OCI-LY3 (cell line): ENCODE measurements at regions not wholly inside any gene's neighbourhood (a gene's known extent, or its start where the extent isn't known, plus 50 kb on each side); places are given as distances from the start of the nearest gene placed in this dataset.

ENCODE experiments used
- H2AFZ ChIP-seq: fragments of 200-600, 300-600 bp; shearing (Covaris generic); 2 replicates; pipeline ENCODE4 v1.6.0; 2014; ENCODE audit warnings: antibody characterized with exemption, low read depth, low read length
- H3K27ac ChIP-seq: fragments of 200-600, 300-600 bp; sonication (generic); 2 replicates; pipeline ENCODE4 v1.5.1; 2014; ENCODE audit warnings: mild to moderate bottlenecking, low read length, moderate library complexity, mixed read lengths
- H3K27me3 ChIP-seq: fragments of 200-600, 300-600 bp; sonication (generic); 2 replicates; pipeline ENCODE4 v1.6.1; 2014; ENCODE audit warnings: low read depth, low read length, mixed read lengths
- H3K36me3 ChIP-seq: fragments of 200-600, 300-600 bp; sonication (generic); replicated peaks from 2 replicates; pipeline ENCODE3; 2014; ENCODE audit warnings: low read depth, low read length, mixed read lengths
- H3K4me1 ChIP-seq: fragments of 300-600, 200-600 bp; sonication (generic); 2 replicates; pipeline ENCODE4 v1.6.1; 2014; ENCODE audit warnings: low read length, mixed read lengths
- H3K4me2 ChIP-seq: fragments of 200-600, 300-600 bp; sonication (generic); 2 replicates; pipeline ENCODE4 v1.6.1; 2014; ENCODE audit warnings: low read length, mixed read lengths
- H3K4me3 ChIP-seq: fragments of 300-600, 200-600 bp; sonication (generic); 2 replicates; pipeline ENCODE4 v1.5.1; 2014; ENCODE audit warnings: antibody characterized with exemption, mild to moderate bottlenecking, low read length, moderate library complexity
- H3K79me2 ChIP-seq: fragments of 300-600, 200-600 bp; shearing (Covaris generic); 2 replicates; pipeline ENCODE4 v1.6.1; 2014; ENCODE audit warnings: mild to moderate bottlenecking, low read length, mixed read lengths
- H3K9ac ChIP-seq: fragments of 300-600, 200-600 bp; shearing (Covaris generic); 2 replicates; pipeline ENCODE4 v1.6.0; 2014; ENCODE audit warnings: mild to moderate bottlenecking, low read length, moderate library complexity
- H3K9me3 ChIP-seq: fragments of 200-600, 300-600 bp; shearing (Covaris generic); 2 replicates; pipeline ENCODE4 v1.6.1; 2014; ENCODE audit warnings: low read length, mixed read lengths; ENCODE audit not compliant: insufficient read depth
- H4K20me1 ChIP-seq: fragments of 200-600, 300-600 bp; sonication (generic); 2 replicates; pipeline ENCODE4 v1.6.1; 2016; ENCODE audit warnings: low read length, mixed read lengths; ENCODE audit not compliant: insufficient read depth
- EZH2phosphoT487 ChIP-seq: fragments of 200-600 bp; shearing (Covaris generic); IDR thresholded peaks from 2 replicates; pipeline ENCODE4 v1.6.1; 2018; ENCODE audit warnings: antibody characterized with exemption, mixed run types, low read depth
- TF ChIP-seq, protein P1 (sequence below): fragments of 200-600, 300-600 bp; sonication (generic); IDR thresholded peaks from 2 replicates; pipeline ENCODE4 v1.5.1; 2014; ENCODE audit warnings: antibody characterized with exemption, low read length, low read depth

DNA sequence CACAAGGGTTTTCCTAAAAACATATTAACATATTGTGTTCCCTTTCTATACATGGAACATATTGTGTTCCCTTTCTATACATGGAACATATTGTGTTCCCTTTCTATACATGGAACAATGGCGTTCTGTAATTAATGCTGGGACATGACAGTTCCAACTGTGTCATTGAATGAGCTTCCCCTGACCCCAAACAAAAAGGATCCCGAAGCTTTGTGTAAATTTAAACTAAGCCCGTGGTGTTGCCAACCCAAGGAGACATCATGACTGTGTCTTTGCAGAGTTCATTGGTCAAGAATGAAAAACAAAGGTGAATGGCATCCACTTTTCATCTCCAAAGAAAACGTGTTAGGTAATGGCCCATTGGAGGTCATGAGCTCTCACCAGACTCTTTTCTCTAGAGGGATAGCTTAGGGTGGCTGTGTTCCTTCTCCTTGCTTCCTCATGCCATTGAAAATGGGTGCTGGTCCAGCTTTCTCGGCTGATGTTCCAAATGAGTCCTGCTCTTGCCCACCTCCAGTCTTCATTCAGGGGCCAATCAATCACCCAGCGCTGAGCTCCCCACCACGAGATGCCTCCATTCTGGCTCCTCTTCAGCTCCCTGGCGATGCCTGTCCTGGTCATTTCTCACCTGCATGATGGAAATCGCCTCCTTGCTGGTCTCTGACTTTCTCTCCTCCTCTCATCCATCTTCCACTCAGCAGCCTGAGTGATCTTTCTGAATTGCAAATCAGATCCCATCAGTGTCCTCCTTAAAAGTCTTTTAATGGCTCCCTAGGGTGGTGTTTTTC lies 156.1 kb downstream of the VRK1 start:
- Histone ChIP-seq H3K4me3 (no peak overlapping the region), H3K27me3 (no peaks in the 10 kb centered on the region), H4K20me1 (no peaks in the 10 kb centered on the region), H2AFZ (no peak overlapping the region), H3K4me2 (no peak overlapping the region), H3K4me1 (peaks cover 10% of the 10 kb centered on the region), H3K9ac (no peak overlapping the region), H3K36me3 (peaks cover 2% of the 10 kb centered on the region), H3K79me2 (no peaks in the 10 kb centered on the region), H3K27ac (no peak overlapping the region), H3K9me3 (no peaks in the 10 kb centered on the region)
- TF ChIP-seq, protein P1, sequence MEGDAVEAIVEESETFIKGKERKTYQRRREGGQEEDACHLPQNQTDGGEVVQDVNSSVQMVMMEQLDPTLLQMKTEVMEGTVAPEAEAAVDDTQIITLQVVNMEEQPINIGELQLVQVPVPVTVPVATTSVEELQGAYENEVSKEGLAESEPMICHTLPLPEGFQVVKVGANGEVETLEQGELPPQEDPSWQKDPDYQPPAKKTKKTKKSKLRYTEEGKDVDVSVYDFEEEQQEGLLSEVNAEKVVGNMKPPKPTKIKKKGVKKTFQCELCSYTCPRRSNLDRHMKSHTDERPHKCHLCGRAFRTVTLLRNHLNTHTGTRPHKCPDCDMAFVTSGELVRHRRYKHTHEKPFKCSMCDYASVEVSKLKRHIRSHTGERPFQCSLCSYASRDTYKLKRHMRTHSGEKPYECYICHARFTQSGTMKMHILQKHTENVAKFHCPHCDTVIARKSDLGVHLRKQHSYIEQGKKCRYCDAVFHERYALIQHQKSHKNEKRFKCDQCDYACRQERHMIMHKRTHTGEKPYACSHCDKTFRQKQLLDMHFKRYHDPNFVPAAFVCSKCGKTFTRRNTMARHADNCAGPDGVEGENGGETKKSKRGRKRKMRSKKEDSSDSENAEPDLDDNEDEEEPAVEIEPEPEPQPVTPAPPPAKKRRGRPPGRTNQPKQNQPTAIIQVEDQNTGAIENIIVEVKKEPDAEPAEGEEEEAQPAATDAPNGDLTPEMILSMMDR = no peak
- no peak for TF ChIP-seq EZH2phosphoT487

DNA sequence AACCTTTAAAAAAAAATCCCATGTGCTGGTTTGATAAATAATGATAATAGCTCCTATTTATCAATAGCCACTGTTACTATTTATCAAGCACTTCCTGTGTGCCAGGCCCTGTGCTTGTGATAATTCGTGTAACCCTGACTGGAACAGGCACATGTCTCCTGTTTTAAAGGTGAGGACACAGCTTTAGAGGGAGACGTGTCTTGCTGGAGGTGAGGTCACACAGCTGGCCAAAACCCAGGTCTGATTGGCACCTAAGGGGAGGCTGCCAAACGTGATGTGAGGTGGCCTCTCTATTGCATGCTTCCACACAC lies 156.6 kb downstream of the VRK1 start:
- no peak overlapping the region for H3K4me3 ChIP-seq
- H3K27me3 ChIP-seq = no peaks in the 10 kb centered on the region
- peaks cover 2% of the 10 kb centered on the region for H3K36me3 ChIP-seq
- TF ChIP-seq EZH2phosphoT487 = no peak
- TF ChIP-seq, protein P1 = no peak
- no peak overlapping the region for H3K4me2 ChIP-seq
- peaks cover 10% of the 10 kb centered on the region for H3K4me1 ChIP-seq
- H3K27ac ChIP-seq = no peak overlapping the region
- no peaks in the 10 kb centered on the region for H3K79me2 ChIP-seq
- no peak overlapping the region for H3K9ac ChIP-seq
- no peak overlapping the region for H2AFZ ChIP-seq
- H4K20me1 ChIP-seq = no peaks in the 10 kb centered on the region
- no peaks in the 10 kb centered on the region for H3K9me3 ChIP-seq

DNA sequence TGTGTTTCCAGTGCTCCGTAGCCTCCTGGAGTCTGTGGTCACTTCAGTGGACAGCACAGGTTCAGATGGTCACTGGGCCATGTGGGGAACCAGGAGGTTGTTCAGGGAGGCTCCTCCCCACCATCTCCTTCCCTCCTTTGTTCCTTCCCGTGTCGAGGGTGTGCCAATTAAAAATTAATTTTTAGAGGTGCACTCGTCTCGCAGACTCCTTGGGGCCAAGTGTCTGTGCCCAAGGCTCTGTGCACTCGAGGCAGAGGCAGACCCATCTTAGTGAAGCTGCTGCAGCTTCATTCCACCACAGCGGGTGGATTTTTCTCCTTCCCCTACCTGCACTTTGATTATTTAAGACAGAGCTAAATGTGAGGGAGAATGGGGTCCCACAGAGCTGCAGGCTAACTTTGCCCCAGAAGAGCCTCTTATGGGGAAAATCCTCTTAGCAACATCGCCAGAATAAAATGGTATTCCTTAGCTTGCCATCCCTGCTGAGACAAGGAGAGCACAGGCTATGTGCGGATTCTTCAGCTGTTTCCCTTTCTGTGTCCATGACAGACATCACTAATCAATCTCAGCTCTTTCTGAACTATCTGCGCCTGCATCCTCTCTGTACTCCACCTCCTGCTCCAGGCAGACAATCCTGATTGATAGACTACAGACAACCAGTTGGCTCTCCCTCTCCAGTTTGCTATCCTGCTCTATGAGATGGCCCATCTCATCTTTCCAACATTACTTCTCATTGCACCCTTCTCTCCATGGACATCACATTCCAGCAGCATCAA lies 159.5 kb downstream of the VRK1 start:
- no peak overlapping the region for H2AFZ ChIP-seq
- no peaks in the 10 kb centered on the region for H4K20me1 ChIP-seq
- H3K9ac ChIP-seq = no peak overlapping the region
- H3K79me2 ChIP-seq = no peaks in the 10 kb centered on the region
- H3K4me1 ChIP-seq = no peaks in the 10 kb centered on the region
- H3K27ac ChIP-seq = no peak overlapping the region
- TF ChIP-seq, protein P1 = no peak
- TF ChIP-seq EZH2phosphoT487 = no peak
- no peak overlapping the region for H3K4me3 ChIP-seq
- H3K9me3 ChIP-seq = no peaks in the 10 kb centered on the region
- no peaks in the 10 kb centered on the region for H3K27me3 ChIP-seq
- H3K36me3 ChIP-seq = peaks cover 9% of the 10 kb centered on the region
- no peak overlapping the region for H3K4me2 ChIP-seq

DNA sequence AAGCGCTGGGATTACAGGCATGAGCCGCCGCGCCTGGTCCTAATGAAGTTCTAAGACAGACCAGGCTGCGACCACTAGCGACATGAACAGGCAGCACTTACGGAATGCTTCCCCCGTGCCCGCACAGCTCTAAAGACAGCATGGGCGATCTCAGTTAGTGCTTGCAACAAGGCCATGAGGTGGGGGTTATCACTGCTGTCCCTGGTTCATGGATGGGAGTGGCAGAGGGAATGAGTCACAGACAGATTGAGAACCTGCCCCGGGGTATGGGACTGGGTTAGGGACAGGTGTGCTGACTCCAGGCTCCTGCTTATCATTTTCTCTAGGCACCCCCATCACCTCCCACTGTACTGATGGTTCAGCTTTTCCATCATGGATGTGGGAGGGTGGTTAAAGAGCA lies 160.9 kb downstream of the VRK1 start:
- Histone ChIP-seq H3K36me3 (peaks cover 14% of the 10 kb centered on the region), H3K4me3 (no peak overlapping the region), H3K9ac (no peak overlapping the region), H3K9me3 (peaks cover 4% of the 10 kb centered on the region; the same call in 1 of the 2 replicates), H3K79me2 (no peaks in the 10 kb centered on the region), H4K20me1 (no peaks in the 10 kb centered on the region), H3K4me1 (peaks cover 12% of the 10 kb centered on the region), H3K27me3 (no peaks in the 10 kb centered on the region), H2AFZ (no peak overlapping the region), H3K27ac (no peak overlapping the region), H3K4me2 (no peak overlapping the region)
- TF ChIP-seq, protein P1 = no peak
- no peak for TF ChIP-seq EZH2phosphoT487
